SK-N-SH (cell line): ENCODE measurements at regions not wholly inside any gene's neighbourhood (a gene's known extent, or its start where the extent isn't known, plus 50 kb on each side); places are given as distances from the start of the nearest gene placed in this dataset.

ENCODE experiments used
- CTCF ChIA-PET: fragments of 300-600, 350-600 bp; formaldehyde crosslinking; extraction: SDS; loops from one replicate; lab custom pipeline; 2021; lab: Yijun Ruan, JAX
- POLR2A ChIA-PET: fragments of 350-600 bp; sonication (Branson Sonifier 250); formaldehyde crosslinking; extraction: SDS; loops from one replicate; lab custom pipeline; 2020; ENCODE audit warnings: antibody characterized with exemption, inconsistent platforms; lab: Yijun Ruan, JAX
- DNase-seq: peaks from one replicate; pipeline ENCODE4 v3.0.0; 2012
- H2AFZ ChIP-seq: fragments of 200-600 bp; sonication (generic); 2 replicates; pipeline ENCODE4 v1.8.1; 2016; ENCODE audit warnings: antibody characterized with exemption, mild to moderate bottlenecking, low read depth
- H3F3A ChIP-seq: fragments of 200-600 bp; sonication (generic); replicated peaks from 2 replicates; pipeline ENCODE3; 2016; ENCODE audit warnings: antibody characterized with exemption, mild to moderate bottlenecking; ENCODE audit not compliant: insufficient read depth
- H3K27ac ChIP-seq, 2 experiments: fragments of 200-500 bp in 1 of 2; fragments of 200-600 bp in 1 of 2; sonication (Bioruptor generic) in 1 of 2; sonication (generic), shearing (Covaris generic) in 1 of 2; 2 replicates each; pipeline versions ENCODE4 v1.5.1 to v1.6.1; 2014 to 2016; ENCODE audit warnings: low read depth in 2 of 2, inconsistent platforms in 1 of 2, low read length in 1 of 2, mild to moderate bottlenecking in 1 of 2, mixed read lengths in 1 of 2
- H3K27me3 ChIP-seq: fragments of 200-600 bp; sonication (generic), shearing (Covaris generic); 2 replicates; pipeline ENCODE4 v1.6.1; 2016; ENCODE audit warnings: mixed run types; ENCODE audit not compliant: insufficient read depth
- H3K36me3 ChIP-seq, 2 experiments: fragments of 200-500 bp in 1 of 2; fragments of 200-600 bp in 1 of 2; sonication (Bioruptor generic) in 1 of 2; sonication (generic) in 1 of 2; replicated peaks in 1 of 2; 2 replicates each; pipeline versions ENCODE3 to v1.5.1; 2014 to 2016; ENCODE audit warnings: low read length in 1 of 2, mild to moderate bottlenecking in 1 of 2; ENCODE audit not compliant: insufficient read depth in 2 of 2, control insufficient read depth in 1 of 2
- H3K4me1 ChIP-seq, 2 experiments: fragments of 200-500 bp in 1 of 2; fragments of 200-600 bp in 1 of 2; sonication (Bioruptor generic) in 1 of 2; sonication (generic), shearing (Covaris generic) in 1 of 2; 2 replicates each; pipeline versions ENCODE4 v1.5.1 to v1.6.1; 2014 to 2016; ENCODE audit warnings: low read depth in 1 of 2, low read length in 1 of 2, mixed run types in 1 of 2; ENCODE audit not compliant: insufficient read depth in 2 of 2, control insufficient read depth in 1 of 2
- H3K4me2 ChIP-seq: fragments of 200-600 bp; sonication (generic), shearing (Covaris generic); 2 replicates; pipeline ENCODE4 v1.6.1; 2017; ENCODE audit warnings: mixed run types
- H3K4me3 ChIP-seq, 2 experiments: fragments of 200-500 bp in 1 of 2; fragments of 200-600 bp in 1 of 2; sonication (Bioruptor generic) in 1 of 2; sonication (generic), shearing (Covaris generic) in 1 of 2; 2 replicates each; pipeline versions ENCODE4 v1.5.1 to v1.8.1; 2014 to 2016; ENCODE audit warnings: low read depth in 2 of 2, inconsistent platforms in 1 of 2, low read length in 1 of 2, mild to moderate bottlenecking in 1 of 2, mixed read lengths in 1 of 2, moderate library complexity in 1 of 2
- H3K79me2 ChIP-seq: fragments of 200-600 bp; sonication (generic); 2 replicates; pipeline ENCODE4 v1.8.1; 2017; ENCODE audit warnings: mild to moderate bottlenecking; ENCODE audit not compliant: insufficient read depth
- H3K9ac ChIP-seq: fragments of 200-600 bp; sonication (generic); 2 replicates; pipeline ENCODE4 v1.6.1; 2017; ENCODE audit warnings: mixed run types
- H3K9me2 ChIP-seq: fragments of 200-600 bp; sonication (generic); 2 replicates; pipeline ENCODE4 v1.6.1; 2017; ENCODE audit warnings: mixed run types
- H3K9me3 ChIP-seq: fragments of 200-600 bp; sonication (generic); 2 replicates; pipeline ENCODE4 v1.6.1; 2017; ENCODE audit warnings: mixed run types, mild to moderate bottlenecking, moderate library complexity
- H4K20me1 ChIP-seq: fragments of 200-600 bp; sonication (generic); 2 replicates; pipeline ENCODE4 v1.6.1; 2017; ENCODE audit warnings: mild to moderate bottlenecking, mixed run types; ENCODE audit not compliant: insufficient read depth
- CHD2 ChIP-seq: fragments of 150-350 bp; IDR thresholded peaks from 2 replicates; pipeline ENCODE4 v1.6.1; 2018; ENCODE audit warnings: low read length; ENCODE audit not compliant: partially characterized antibody
- EP300 ChIP-seq, 2 experiments: IDR thresholded peaks; 2 replicates each; pipeline versions ENCODE4 v1.4.0 to v1.6.1; 2012; ENCODE audit warnings: borderline replicate concordance in 1 of 2, low read depth in 1 of 2, low read length in 1 of 2
- EZH2phosphoT487 ChIP-seq: fragments of 200-600 bp; sonication (generic); IDR thresholded peaks from 2 replicates; pipeline ENCODE4 v1.6.1; 2017; ENCODE audit warnings: low read depth, mixed run types, mild to moderate bottlenecking, antibody characterized with exemption, moderate library complexity, borderline replicate concordance
- FOSL2 ChIP-seq: IDR thresholded peaks from 2 replicates; pipeline ENCODE4 v1.4.0; 2012; ENCODE audit warnings: low read depth, mild to moderate bottlenecking, moderate library complexity, borderline replicate concordance
- FOXM1 ChIP-seq: IDR thresholded peaks from 2 replicates; pipeline ENCODE4 v1.4.0; 2012; ENCODE audit warnings: low read depth, mild to moderate bottlenecking
- GATA2 ChIP-seq: sonication (generic); formaldehyde crosslinking; IDR thresholded peaks from 2 replicates; pipeline ENCODE4 v1.5.0; 2020; ENCODE audit warnings: mild to moderate bottlenecking, missing genetic modification reagents
- IRF3 ChIP-seq: fragments of 150-350 bp; IDR thresholded peaks from 2 replicates; pipeline ENCODE4 v1.6.1; 2016; ENCODE audit warnings: mild to moderate bottlenecking, low read depth, low read length
- MXI1 ChIP-seq: IDR thresholded peaks from 2 replicates; pipeline ENCODE4 v1.6.1; 2012; ENCODE audit warnings: mild to moderate bottlenecking, low read depth, low read length, improper control_type of control experiment
- NFIC ChIP-seq: IDR thresholded peaks from 2 replicates; pipeline ENCODE4 v1.4.0; 2012; ENCODE audit warnings: borderline replicate concordance
- NRF1 ChIP-seq: IDR thresholded peaks from 2 replicates; pipeline ENCODE4 v1.6.1; 2012; ENCODE audit warnings: low read depth, mild to moderate bottlenecking, low read length
- POLR2AphosphoS5 ChIP-seq: IDR thresholded peaks from 2 replicates; pipeline ENCODE4 v1.6.1; 2012; ENCODE audit warnings: low read depth, low read length
- RAD21 ChIP-seq: IDR thresholded peaks from 2 replicates; pipeline ENCODE4 v1.6.1; 2012; ENCODE audit warnings: mild to moderate bottlenecking, low read length
- REST ChIP-seq: IDR thresholded peaks from 2 replicates; pipeline ENCODE4 v1.6.1; 2012; ENCODE audit warnings: mild to moderate bottlenecking, low read depth, low read length, moderate library complexity
- RFX5 ChIP-seq: IDR thresholded peaks from 2 replicates; pipeline ENCODE4 v1.6.1; 2012; ENCODE audit warnings: mild to moderate bottlenecking, improper control_type of control experiment, low read length
- RXRA ChIP-seq: IDR thresholded peaks from 2 replicates; pipeline ENCODE4 v1.4.0; 2012; ENCODE audit warnings: low read depth, mild to moderate bottlenecking, borderline replicate concordance
- SMC3 ChIP-seq: IDR thresholded peaks from 2 replicates; pipeline ENCODE4 v1.6.1; 2012; ENCODE audit warnings: low read depth, low read length, improper control_type of control experiment
- TCF12 ChIP-seq: IDR thresholded peaks from 2 replicates; pipeline ENCODE4 v1.4.0; 2012
- TEAD4 ChIP-seq: IDR thresholded peaks from 2 replicates; pipeline ENCODE4 v1.4.0; 2012; ENCODE audit warnings: mild to moderate bottlenecking, borderline replicate concordance; ENCODE audit not compliant: insufficient read depth
- YY1 ChIP-seq: IDR thresholded peaks from 2 replicates; pipeline ENCODE4 v1.4.0; 2012; ENCODE audit warnings: low read depth, mild to moderate bottlenecking
- ZBTB33 ChIP-seq: IDR thresholded peaks from 2 replicates; pipeline ENCODE4 v1.4.0; 2012; ENCODE audit warnings: low read depth, borderline replicate concordance
- WGBS: methylation state at CpG from one replicate; pipeline ENCODE4 v1.1.6; 2017; ENCODE audit warnings: low lambda C conversion rate; 5-methylcytosine and 5-hydroxymethylcytosine counted together

- 75% methylated on average over 3 of the region's 4 CpGs for WGBS
- H3K4me3 ChIP-seq = no peak overlapping the region
- H3K4me2 ChIP-seq = no peak overlapping the region
- H3K9me3 ChIP-seq = no peaks in the 10 kb centered on the region
- no peaks in the 10 kb centered on the region for H3K79me2 ChIP-seq
- H3K4me1 ChIP-seq = no peaks in the 10 kb centered on the region
- no peak overlapping the region for H2AFZ ChIP-seq
- no peaks in the 10 kb centered on the region for H4K20me1 ChIP-seq
- TF ChIP-seq TCF12 (no peak), RFX5 (no peak), GATA2 (CRISPR knock-in tag) (no peak), EZH2phosphoT487 (no peak), NFIC (no peak), MXI1 (no peak), NRF1 (no peak), SMC3 (no peak), YY1 (no peak), TEAD4 (no peak), EP300 (IDR thresholded peaks at IDR 0.05; ENCODE audit: borderline replicate concordance in 1 of 2, low read depth in 1 of 2, low read length in 1 of 2) (no peak), FOXM1 (no peak), RXRA (no peak), REST (no peak), RAD21 (no peak), IRF3 (no peak), POLR2AphosphoS5 (no peak), FOSL2 (no peak), CHD2 (no peak), ZBTB33 (no peak)
- no peaks in the 10 kb centered on the region for H3K27me3 ChIP-seq
- no peak for DNase-seq
- H3K9ac ChIP-seq = no peak overlapping the region
- POLR2A ChIA-PET = no interaction called here
- no peaks in the 10 kb centered on the region for H3F3A ChIP-seq
- CTCF ChIA-PET = interaction anchor here (1.2 kb wide), 1 partner anchor 430 kb away, joined by 4 read pairs; no protein-coding TSS in a partner anchor
- H3K27ac ChIP-seq = no peak overlapping the region
- no peaks in the 10 kb centered on the region for H3K36me3 ChIP-seq
- no peaks in the 10 kb centered on the region for H3K9me2 ChIP-seq
Measured at GRCh38 chr15:25939122-25939521, 76.0 kb upstream of the ATP10A start.
